Upper lobe of right lung (tissue), 1 donor: ENCODE measurements at regions not wholly inside any gene's neighbourhood (a gene's known extent, or its start where the extent isn't known, plus 50 kb on each side); places are given as distances from the start of the nearest gene placed in this dataset.

Experiments
- ATAC-seq: fragments of 200-7000 bp; cut with Tn5 transposase; one replicate; pipeline ENCODE4 v1.9.1; 2020; ENCODE audit warnings: mild to moderate bottlenecking, moderate library complexity
- DNase-seq: peaks from one replicate; pipeline ENCODE4 v3.0.0-alpha.2; 2020
- H3K27ac ChIP-seq: fragments of 200-600 bp; one replicate; pipeline ENCODE4 v1.8.0; 2022
- H3K27me3 ChIP-seq: fragments of 200-600 bp; one replicate; pipeline ENCODE4 v1.8.0; 2022; ENCODE audit warnings: mild to moderate bottlenecking
- H3K36me3 ChIP-seq: fragments of 200-600 bp; one replicate; pipeline ENCODE4 v1.8.0; 2022
- H3K4me1 ChIP-seq: fragments of 200-600 bp; one replicate; pipeline ENCODE4 v1.8.0; 2022
- H3K4me3 ChIP-seq: fragments of 200-600 bp; one replicate; pipeline ENCODE4 v1.8.0; 2022; ENCODE audit warnings: mild to moderate bottlenecking
- H3K9me3 ChIP-seq: fragments of 200-600 bp; one replicate; pipeline ENCODE4 v1.8.0; 2022
- CTCF ChIP-seq: fragments of 200-600 bp; IDR thresholded peaks from one replicate; pipeline ENCODE4 v1.8.0; 2022; ENCODE audit warnings: antibody characterized with exemption
- intact Hi-C: fragments of 100-400 bp; cut with DNase I; formaldehyde crosslinking; loops from one replicate; pipeline ENCODE4 v1.11.0; 2022
- donor health status: DM: no; HTN: yes; CAD: no; lungs with severe emphysema.

DNA sequence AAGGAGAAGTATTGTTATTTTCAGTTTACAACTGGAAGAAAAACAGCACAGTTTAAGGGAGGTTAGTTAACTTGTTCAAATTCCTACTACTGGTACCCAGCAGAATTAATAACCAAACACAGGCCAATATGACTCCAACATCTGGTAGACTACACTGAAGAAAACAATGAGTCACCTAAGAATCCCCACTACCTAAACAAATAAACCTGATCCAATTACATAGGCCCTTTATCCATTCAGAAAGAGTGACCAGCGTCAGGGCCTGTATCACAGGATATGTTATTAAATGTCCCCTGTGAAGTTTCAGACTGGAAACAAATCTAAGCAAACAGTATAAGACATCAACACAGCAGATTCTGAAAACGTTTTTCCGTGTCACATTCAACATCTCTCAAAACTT is 492.5 kb upstream of the INTU start:
- Histone ChIP-seq H3K4me3 (no peak overlapping the region), H3K36me3 (no peaks in the 10 kb centered on the region), H3K9me3 (no peaks in the 10 kb centered on the region), H3K4me1 (no peaks in the 10 kb centered on the region), H3K27me3 (no peaks in the 10 kb centered on the region), H3K27ac (no peak overlapping the region)
- ATAC-seq (no peak), DNase-seq (no peak)
- TF ChIP-seq CTCF: no peak
- intact Hi-C loops: no loop called here

DNA sequence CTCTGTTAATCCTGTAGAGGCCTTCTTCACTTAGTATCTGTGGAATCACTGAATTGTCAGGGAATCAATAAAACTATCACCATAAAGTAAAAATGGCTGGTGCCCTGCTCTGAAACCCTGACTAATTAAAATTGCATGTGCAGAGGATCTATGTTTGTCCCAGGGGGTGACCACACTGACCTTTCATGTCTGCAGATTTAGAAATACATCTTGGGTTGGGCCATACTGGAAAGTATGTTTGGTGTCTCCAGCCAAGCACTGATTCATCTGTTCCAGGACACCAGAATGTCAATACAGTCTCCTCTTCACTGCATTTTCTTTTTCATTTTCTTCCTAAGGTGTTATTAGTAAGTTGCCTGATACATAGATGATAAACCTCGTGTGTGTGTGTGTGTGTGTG is 490.9 kb upstream of the INTU start:
- TF ChIP-seq CTCF: no peak
- Histone ChIP-seq H3K9me3 (no peaks in the 10 kb centered on the region), H3K36me3 (no peaks in the 10 kb centered on the region), H3K27ac (no peak overlapping the region), H3K4me1 (no peaks in the 10 kb centered on the region), H3K4me3 (no peak overlapping the region), H3K27me3 (no peaks in the 10 kb centered on the region)
- DNase-seq: no peak
- intact Hi-C loops: no loop called here
- no peak for ATAC-seq

DNA sequence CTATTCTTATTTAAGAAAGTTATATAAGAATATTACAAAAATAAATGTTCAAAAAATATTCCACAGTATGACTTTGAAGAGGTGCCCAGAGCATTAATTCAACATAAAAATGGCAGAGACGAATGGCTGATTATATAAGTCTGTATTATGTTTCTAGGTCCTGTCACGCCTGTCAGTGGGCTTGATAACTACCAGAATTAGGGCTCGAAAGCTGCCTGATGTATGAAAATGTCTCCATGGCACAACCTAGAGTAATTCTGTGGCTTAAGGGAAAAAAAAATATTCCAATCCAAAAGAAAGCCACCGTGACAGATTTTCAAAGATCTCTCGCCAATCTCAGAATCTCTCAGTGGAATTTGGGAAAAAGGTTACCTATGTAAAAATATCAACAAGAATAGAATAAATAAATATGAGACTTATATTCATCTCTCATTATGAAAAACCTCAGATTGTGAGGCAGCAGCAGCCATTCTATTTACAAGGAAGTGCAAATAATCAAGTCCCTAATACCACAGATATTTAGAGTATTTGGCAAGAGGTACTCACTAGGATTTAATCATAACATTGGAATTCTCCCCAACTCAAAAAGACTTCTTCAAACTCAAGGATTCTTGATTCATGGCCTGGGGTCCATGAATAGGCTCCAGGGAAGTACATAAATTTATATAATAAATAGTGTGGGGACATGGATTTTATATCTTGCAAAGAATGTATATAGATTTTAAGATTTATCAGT is 489.1 kb upstream of the INTU start:
- no peak overlapping the region for H3K4me3 ChIP-seq
- TF ChIP-seq CTCF: no peak
- no peaks in the 10 kb centered on the region for H3K9me3 ChIP-seq
- intact Hi-C loops: no loop called here
- no peaks in the 10 kb centered on the region for H3K4me1 ChIP-seq
- H3K36me3 ChIP-seq: no peaks in the 10 kb centered on the region
- ATAC-seq (peak; percentile 45), DNase-seq (no peak)
- no peak overlapping the region for H3K27ac ChIP-seq
- no peaks in the 10 kb centered on the region for H3K27me3 ChIP-seq

DNA sequence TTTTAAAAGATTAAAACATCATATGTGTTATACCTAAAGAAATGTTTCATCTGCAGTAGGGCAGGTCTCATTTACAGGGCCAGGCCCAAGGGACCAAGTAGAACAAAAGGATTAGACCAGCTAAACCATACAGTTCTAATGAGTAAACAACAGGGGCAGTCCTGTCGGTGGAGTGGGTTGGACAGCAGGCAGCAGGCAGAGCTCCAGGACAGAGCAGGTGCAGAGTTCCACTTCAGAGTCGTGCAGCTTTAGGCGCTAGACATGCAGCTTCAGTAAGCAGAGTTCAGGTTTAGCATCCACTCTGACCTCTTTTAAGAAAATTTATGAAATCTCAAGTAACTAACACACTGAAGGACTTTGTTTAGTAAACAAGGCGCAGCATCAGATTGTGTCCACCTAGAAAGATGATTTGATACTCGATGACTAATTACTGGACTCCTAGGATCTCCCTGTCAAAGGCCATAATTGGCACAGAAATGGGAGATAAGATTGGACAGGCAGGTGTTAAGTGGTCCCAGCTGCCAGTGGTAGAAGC is 487.7 kb upstream of the INTU start:
- no peaks in the 10 kb centered on the region for H3K36me3 ChIP-seq
- intact Hi-C loops: no loop called here
- H3K4me1 ChIP-seq: no peaks in the 10 kb centered on the region
- no peaks in the 10 kb centered on the region for H3K9me3 ChIP-seq
- DNase-seq (no peak), ATAC-seq (peak; percentile 73)
- H3K4me3 ChIP-seq: no peak overlapping the region
- no peaks in the 10 kb centered on the region for H3K27me3 ChIP-seq
- H3K27ac ChIP-seq: no peak overlapping the region
- no peak for TF ChIP-seq CTCF

DNA sequence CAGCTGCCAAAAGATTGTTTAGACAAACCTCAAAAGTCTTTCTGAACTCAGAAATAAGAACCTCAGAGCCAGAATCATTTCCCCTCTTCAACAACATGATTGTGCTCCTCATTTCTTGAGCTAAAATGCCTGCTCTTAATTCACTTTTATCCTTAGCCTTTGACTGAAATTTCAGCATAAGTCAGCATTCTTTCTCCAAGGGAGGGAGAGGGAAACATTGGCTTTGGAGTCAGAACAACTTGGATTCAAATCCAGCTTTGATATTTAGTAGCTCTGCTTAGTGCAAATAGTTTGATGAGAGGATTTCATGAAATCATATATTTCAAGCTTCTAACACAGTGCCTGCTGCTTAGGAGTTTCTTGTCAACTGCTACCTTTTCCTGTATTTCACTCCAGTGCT is 484.6 kb upstream of the INTU start:
- Histone ChIP-seq H3K36me3 (no peaks in the 10 kb centered on the region), H3K27ac (no peak overlapping the region), H3K4me3 (no peak overlapping the region), H3K27me3 (no peaks in the 10 kb centered on the region), H3K4me1 (no peaks in the 10 kb centered on the region), H3K9me3 (no peaks in the 10 kb centered on the region)
- ATAC-seq (no peak), DNase-seq (no peak)
- intact Hi-C loops: no loop called here
- TF ChIP-seq CTCF: no peak
